H7 (cell line): ENCODE measurements at regions not wholly inside any gene's neighbourhood (a gene's known extent, or its start where the extent isn't known, plus 50 kb on each side); places are given as distances from the start of the nearest gene placed in this dataset.
A peak's percentile ranks its signal among the peaks of the same experiment; 100 is the strongest.

Experiments
- DNase-seq: peaks from one replicate; pipeline ENCODE4 v3.0.0; 2012
- H3K27me3 ChIP-seq: 2 replicates; pipeline ENCODE4 v1.6.0; 2011; ENCODE audit warnings: mild to moderate bottlenecking, low read length; ENCODE audit not compliant: control insufficient read depth, insufficient read depth
- H3K36me3 ChIP-seq: replicated peaks from 2 replicates; pipeline ENCODE4 v1.5.1; 2011; ENCODE audit warnings: low read length; ENCODE audit not compliant: control insufficient read depth, insufficient read depth
- H3K4me3 ChIP-seq: 2 replicates; pipeline ENCODE4 v1.5.1; 2011; ENCODE audit warnings: low read depth, mild to moderate bottlenecking, control low read depth, low read length, moderate library complexity; ENCODE audit not compliant: insufficient read depth

GRCh38 chr17:79233916-79234551 lies 159.4 kb downstream of the ENGASE start:
- Histone ChIP-seq H3K4me3 (no peak overlapping the region), H3K36me3 (no peaks in the 10 kb centered on the region), H3K27me3 (no peaks in the 10 kb centered on the region)
- DNase-seq, result peak; percentile 78

- H3K27me3 ChIP-seq, result no peaks in the 10 kb centered on the region
These were observed 158.3 kb downstream of the ENGASE start for GRCh38 chr17:79232957-79233356.

GRCh38 chr17:79231766-79232287 lies 157.2 kb downstream of the ENGASE start:
- Histone ChIP-seq H3K4me3 (no peak overlapping the region), H3K27me3 (no peaks in the 10 kb centered on the region), H3K36me3 (no peaks in the 10 kb centered on the region)
- no peak for DNase-seq

More at GRCh38 chr17:79232957-79233356, 158.3 kb downstream of the ENGASE start:
- H3K4me3 ChIP-seq, result no peak overlapping the region
- no peaks in the 10 kb centered on the region for H3K36me3 ChIP-seq
- DNase-seq, result no peak

DNA sequence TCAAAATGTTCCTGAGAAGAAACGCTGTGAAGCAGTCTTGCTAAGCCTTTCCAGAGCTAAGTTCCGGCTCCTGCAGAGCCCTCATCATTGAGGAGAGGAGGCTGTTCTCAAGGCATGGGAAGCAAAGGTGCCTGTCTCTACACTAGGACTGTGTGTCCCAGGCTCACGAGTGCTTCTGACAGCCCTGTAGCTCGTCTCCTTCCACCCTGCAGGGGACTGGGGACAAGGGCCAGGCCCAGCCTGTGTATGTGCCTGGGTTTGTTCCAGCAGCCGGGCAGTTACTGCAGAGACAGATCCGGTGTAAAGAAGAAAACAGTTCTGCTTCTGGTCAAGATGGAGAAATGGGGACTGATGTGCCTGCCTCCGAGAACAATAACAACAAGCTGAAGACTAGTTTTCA lies 156.0 kb downstream of the ENGASE start:
- DNase-seq, result no peak
- no peaks in the 10 kb centered on the region for H3K27me3 ChIP-seq

DNA sequence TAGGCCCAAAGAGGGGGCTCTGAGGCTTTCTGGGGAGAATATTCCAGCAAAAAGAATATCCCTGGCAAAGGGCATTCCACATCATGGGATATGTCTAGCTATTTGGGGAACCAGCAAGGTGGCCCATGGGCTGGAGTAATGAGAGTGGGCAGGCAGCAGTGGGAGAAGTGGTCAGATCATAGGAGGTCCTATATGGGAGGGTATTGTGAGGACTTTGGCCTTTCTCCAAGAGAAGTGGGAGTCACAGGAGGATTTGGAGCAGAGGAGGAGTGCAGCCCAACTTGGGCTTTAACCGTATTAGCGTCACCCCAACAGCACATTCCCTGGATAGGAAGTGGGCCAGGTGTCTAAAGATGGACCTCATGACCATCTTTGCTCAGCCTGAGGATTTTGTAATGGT lies 151.4 kb downstream of the ENGASE start:
- Histone ChIP-seq H3K4me3 (no peak overlapping the region), H3K27me3 (no peaks in the 10 kb centered on the region), H3K36me3 (no peaks in the 10 kb centered on the region)
- no peak for DNase-seq

More for the DNA sequence above, 156.0 kb downstream of the ENGASE start:
- no peak overlapping the region for H3K4me3 ChIP-seq
- no peaks in the 10 kb centered on the region for H3K36me3 ChIP-seq

- no peak overlapping the region for H3K4me3 ChIP-seq
- H3K36me3 ChIP-seq, result no peaks in the 10 kb centered on the region
- peaks cover 5% of the 10 kb centered on the region for H3K27me3 ChIP-seq
- no peak for DNase-seq
These were observed 150.3 kb downstream of the ENGASE start for GRCh38 chr17:79224903-79225302.

DNA sequence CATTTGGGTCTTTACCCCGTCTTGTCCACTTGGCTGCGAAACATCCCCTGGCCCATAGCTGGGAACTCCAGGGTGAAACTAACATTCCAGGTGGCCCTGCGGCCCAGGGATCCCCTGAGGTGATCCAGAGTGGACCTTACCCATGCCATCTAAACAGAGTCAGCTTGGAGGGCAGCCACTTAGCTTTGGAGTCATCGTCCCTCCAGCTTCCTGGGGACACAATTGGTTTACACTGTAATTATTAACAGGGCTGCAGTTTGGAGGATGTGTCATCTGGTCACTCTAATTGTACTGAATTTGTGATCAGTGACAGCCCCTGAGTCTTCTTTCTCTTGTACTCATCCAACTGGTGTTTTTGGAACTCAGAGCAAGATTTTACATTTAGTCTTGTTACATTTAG lies 149.9 kb downstream of the ENGASE start:
- no peak overlapping the region for H3K4me3 ChIP-seq
- no peaks in the 10 kb centered on the region for H3K36me3 ChIP-seq
- H3K27me3 ChIP-seq, result peaks cover 6% of the 10 kb centered on the region
- no peak for DNase-seq

DNA sequence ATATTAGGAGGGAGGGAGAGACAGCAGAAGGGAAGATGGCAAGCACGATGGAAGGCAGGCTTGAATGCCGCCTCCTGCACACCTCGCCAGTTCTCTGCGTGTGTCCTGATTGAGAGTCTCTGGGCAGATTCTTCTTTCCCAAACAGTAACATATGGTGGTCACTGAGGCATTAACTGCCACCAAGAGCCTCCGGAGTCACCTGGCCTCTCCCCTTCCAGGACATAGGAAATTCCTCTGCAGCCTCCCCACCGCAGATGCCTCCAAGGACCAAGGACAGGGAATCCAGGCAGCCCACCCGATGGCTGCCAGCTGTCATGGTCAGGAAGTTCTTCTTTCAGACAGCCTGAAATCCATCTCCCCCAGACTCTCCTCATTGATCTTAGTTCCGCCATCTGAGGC lies 149.3 kb downstream of the ENGASE start:
- H3K4me3 ChIP-seq, result no peak overlapping the region
- no peaks in the 10 kb centered on the region for H3K36me3 ChIP-seq
- peaks cover 7% of the 10 kb centered on the region for H3K27me3 ChIP-seq
- no peak for DNase-seq

GRCh38 chr17:79223471-79223870 lies 148.8 kb downstream of the ENGASE start:
- peak; percentile 67 for DNase-seq
- peaks cover 7% of the 10 kb centered on the region for H3K27me3 ChIP-seq
- no peaks in the 10 kb centered on the region for H3K36me3 ChIP-seq
- H3K4me3 ChIP-seq, result no peak overlapping the region

GRCh38 chr17:79221597-79221996 lies 147.0 kb downstream of the ENGASE start:
- DNase-seq, result peak; percentile 66
- peaks cover 7% of the 10 kb centered on the region for H3K27me3 ChIP-seq
- H3K36me3 ChIP-seq, result no peaks in the 10 kb centered on the region
- H3K4me3 ChIP-seq, result no peak overlapping the region

- Histone ChIP-seq H3K27me3 (peaks cover 7% of the 10 kb centered on the region), H3K4me3 (peak overlapping the region; percentile 46), H3K36me3 (no peaks in the 10 kb centered on the region)
- DNase-seq, result peak; percentile 96
These were observed 146.2 kb downstream of the ENGASE start for GRCh38 chr17:79220713-79221291.

- Histone ChIP-seq H3K27me3 (peaks cover 7% of the 10 kb centered on the region), H3K36me3 (no peaks in the 10 kb centered on the region), H3K4me3 (peak overlapping the region; percentile 46)
- peak; percentile 79 for DNase-seq
These were observed 145.6 kb downstream of the ENGASE start for GRCh38 chr17:79220201-79220712.

GRCh38 chr17:79219208-79219935 lies 144.7 kb downstream of the ENGASE start:
- peaks cover 7% of the 10 kb centered on the region for H3K27me3 ChIP-seq
- H3K4me3 ChIP-seq, result no peak overlapping the region
- H3K36me3 ChIP-seq, result no peaks in the 10 kb centered on the region
- DNase-seq, result peak; percentile 78

GRCh38 chr17:79218825-79219200 lies 144.2 kb downstream of the ENGASE start:
- DNase-seq, result no peak
- peaks cover 7% of the 10 kb centered on the region for H3K27me3 ChIP-seq
- H3K4me3 ChIP-seq, result no peak overlapping the region
- H3K36me3 ChIP-seq, result no peaks in the 10 kb centered on the region
